ENCODE measurements at regions not wholly inside any gene's neighbourhood (a gene's known extent, or its start where the extent isn't known, plus 50 kb on each side); places are given as distances from the start of the nearest gene placed in this dataset.

- no peaks in the 10 kb centered on the region for H3K9me3 ChIP-seq (ENCODE audit: severe bottlenecking)
- H3K27ac ChIP-seq: no peak overlapping the region
- no peak for TF ChIP-seq CTCF (IDR thresholded peaks at IDR 0.05; ENCODE audit: low read depth, low read length)
- H3K27me3 ChIP-seq (ENCODE audit: insufficient read depth, low read depth, severe bottlenecking): no peaks in the 10 kb centered on the region
- no peak overlapping the region for H3K4me3 ChIP-seq (ENCODE audit: low read depth, low read length)
- no peak for DNase-seq
- H3K36me3 ChIP-seq: no peaks in the 10 kb centered on the region
Measured at GRCh38 chr1:59143811-59144210, 153.1 kb upstream of the FGGY start.

- Histone ChIP-seq H3K4me3 (ENCODE audit: low read depth, low read length) (no peak overlapping the region), H3K27ac (no peak overlapping the region), H3K36me3 (no peaks in the 10 kb centered on the region), H3K9me3 (ENCODE audit: severe bottlenecking) (no peaks in the 10 kb centered on the region), H3K27me3 (ENCODE audit: insufficient read depth, low read depth, severe bottlenecking) (no peaks in the 10 kb centered on the region)
- no peak for DNase-seq
- no peak for TF ChIP-seq CTCF (IDR thresholded peaks at IDR 0.05; ENCODE audit: low read depth, low read length)
Measured at GRCh38 chr1:59144959-59145358, 151.9 kb upstream of the FGGY start.

GRCh38 chr1:59146056-59146455, 150.8 kb upstream of the FGGY start:
- no peak overlapping the region for H3K4me3 ChIP-seq (ENCODE audit: low read depth, low read length)

GRCh38 chr1:59146651-59147358, 150.1 kb upstream of the FGGY start:
- Histone ChIP-seq H3K9me3 (ENCODE audit: severe bottlenecking) (no peaks in the 10 kb centered on the region), H3K36me3 (no peaks in the 10 kb centered on the region), H3K27ac (no peak overlapping the region), H3K27me3 (ENCODE audit: insufficient read depth, low read depth, severe bottlenecking) (no peaks in the 10 kb centered on the region), H3K4me3 (ENCODE audit: low read depth, low read length) (no peak overlapping the region)
- no peak for TF ChIP-seq CTCF (IDR thresholded peaks at IDR 0.05; ENCODE audit: low read depth, low read length)
- no peak for DNase-seq

More at GRCh38 chr1:59146056-59146455, 150.8 kb upstream of the FGGY start:
- TF ChIP-seq CTCF (IDR thresholded peaks at IDR 0.05; ENCODE audit: low read depth, low read length): no peak
- Histone ChIP-seq H3K9me3 (ENCODE audit: severe bottlenecking) (no peaks in the 10 kb centered on the region), H3K36me3 (no peaks in the 10 kb centered on the region), H3K27me3 (ENCODE audit: insufficient read depth, low read depth, severe bottlenecking) (no peaks in the 10 kb centered on the region), H3K27ac (no peak overlapping the region)
- DNase-seq: no peak

- Histone ChIP-seq H3K27me3 (ENCODE audit: insufficient read depth, low read depth, severe bottlenecking) (no peaks in the 10 kb centered on the region), H3K9me3 (ENCODE audit: severe bottlenecking) (no peaks in the 10 kb centered on the region), H3K4me3 (ENCODE audit: low read depth, low read length) (no peak overlapping the region), H3K27ac (no peak overlapping the region), H3K36me3 (no peaks in the 10 kb centered on the region)
- DNase-seq: no peak
- no peak for TF ChIP-seq CTCF (IDR thresholded peaks at IDR 0.05; ENCODE audit: low read depth, low read length)
Measured at GRCh38 chr1:59149435-59149834, 147.5 kb upstream of the FGGY start.
